ENCODE measurements at regions not wholly inside any gene's neighbourhood (a gene's known extent, or its start where the extent isn't known, plus 50 kb on each side); places are given as distances from the start of the nearest gene placed in this dataset.

- no peaks in the 10 kb centered on the region for H3K36me3 ChIP-seq
- intact Hi-C loops (cut with DNase I): no loop called here
- H3K9me3 ChIP-seq: peaks cover 0 to 5% of the 10 kb centered on the region in 2 donors
- DNase-seq: no peak
- H3K4me3 ChIP-seq: no peak overlapping the region
- H3K27me3 ChIP-seq: no peaks in the 10 kb centered on the region
- TF ChIP-seq CTCF (IDR thresholded peaks at IDR 0.05) (no peak), POLR2A (IDR thresholded peaks at IDR 0.05) (no peak), EP300 (IDR thresholded peaks at IDR 0.05) (no peak)
- 53 to 62% (median 54%) methylated on average over 3 of the region's 3 CpGs for WGBS, 3 donors
- H3K4me1 ChIP-seq (ENCODE audit: insufficient read depth): no peaks in the 10 kb centered on the region
- H3K27ac ChIP-seq: no peak overlapping the region
Measured at GRCh38 chr7:84879570-84880325, 307.1 kb downstream of the SEMA3D start.

- peaks cover 0 to 5% of the 10 kb centered on the region in 2 donors for H3K9me3 ChIP-seq
- TF ChIP-seq POLR2A (IDR thresholded peaks at IDR 0.05) (no peak), CTCF (IDR thresholded peaks at IDR 0.05) (no peak), EP300 (IDR thresholded peaks at IDR 0.05) (no peak)
- WGBS, 3 donors: 96 to 100% (median 97%) methylated on average over 1 of the region's 1 CpG
- intact Hi-C loops (cut with DNase I): no loop called here
- no peaks in the 10 kb centered on the region for H3K36me3 ChIP-seq
- DNase-seq: no peak
- no peaks in the 10 kb centered on the region for H3K27me3 ChIP-seq
- H3K4me3 ChIP-seq: no peak overlapping the region
- no peaks in the 10 kb centered on the region for H3K4me1 ChIP-seq (ENCODE audit: insufficient read depth)
- H3K27ac ChIP-seq: no peak overlapping the region
Measured at GRCh38 chr7:84877943-84878570, 308.8 kb downstream of the SEMA3D start.

- Histone ChIP-seq H3K4me3 (no peak overlapping the region), H3K9me3 (peaks cover 0 to 5% of the 10 kb centered on the region in 2 donors), H3K27me3 (no peaks in the 10 kb centered on the region), H3K4me1 (ENCODE audit: insufficient read depth) (no peaks in the 10 kb centered on the region), H3K27ac (no peak overlapping the region), H3K36me3 (no peaks in the 10 kb centered on the region)
- 93 to 97% (median 94%) methylated on average over 16 of the region's 16 CpGs for WGBS, 3 donors
- TF ChIP-seq CTCF (IDR thresholded peaks at IDR 0.05) (no peak), EP300 (IDR thresholded peaks at IDR 0.05) (no peak), POLR2A (IDR thresholded peaks at IDR 0.05) (no peak)
- intact Hi-C loops (cut with DNase I): no loop called here
- no peak for DNase-seq
Measured at GRCh38 chr7:84876061-84876821, 310.6 kb downstream of the SEMA3D start.

GRCh38 chr7:84865560-84865959 lies 321.3 kb downstream of the SEMA3D start:
- WGBS, 3 donors: 91 to 96% (median 93%) methylated on average over 1 of the region's 1 CpG
- H3K4me1 ChIP-seq (ENCODE audit: insufficient read depth): no peaks in the 10 kb centered on the region
- TF ChIP-seq POLR2A (IDR thresholded peaks at IDR 0.05): no peak
- TF ChIP-seq EP300 (IDR thresholded peaks at IDR 0.05): no peak
- TF ChIP-seq CTCF (IDR thresholded peaks at IDR 0.05): no peak
- no peaks in the 10 kb centered on the region for H3K9me3 ChIP-seq
- H3K27ac ChIP-seq: no peak overlapping the region
- DNase-seq: no peak
- no peak overlapping the region for H3K4me3 ChIP-seq
- intact Hi-C loops (cut with DNase I): no loop called here
- no peaks in the 10 kb centered on the region for H3K27me3 ChIP-seq
- H3K36me3 ChIP-seq: no peaks in the 10 kb centered on the region

Data from ovary (tissue), 7 donors.